ENCODE measurements at regions not wholly inside any gene's neighbourhood (a gene's known extent, or its start where the extent isn't known, plus 50 kb on each side); places are given as distances from the start of the nearest gene placed in this dataset.

DNA sequence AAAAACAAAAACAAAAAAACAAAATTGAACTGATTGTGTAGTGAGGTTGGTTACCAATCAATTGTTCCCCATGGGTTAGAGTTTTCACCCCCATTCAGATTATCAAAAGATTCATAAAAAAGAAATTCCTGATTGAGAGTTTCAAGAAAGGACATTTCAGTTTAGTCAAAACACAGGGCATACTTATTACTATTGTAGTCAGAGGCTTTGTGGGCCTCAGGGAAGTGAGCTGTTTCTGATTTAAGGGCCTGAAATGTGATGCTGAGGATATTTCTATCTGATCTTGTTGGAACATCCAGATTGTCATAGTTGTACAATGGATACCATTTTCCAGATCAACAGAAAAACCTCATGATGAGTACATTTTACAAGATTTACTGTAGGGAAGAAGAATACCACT lies 368.1 kb upstream of the NETO1 start:
- DNase-seq (ENCODE audit: low read depth) = no peak
- H3K4me3 ChIP-seq (ENCODE audit: low read depth, low read length) = no peak overlapping the region
- TF ChIP-seq, protein P1, sequence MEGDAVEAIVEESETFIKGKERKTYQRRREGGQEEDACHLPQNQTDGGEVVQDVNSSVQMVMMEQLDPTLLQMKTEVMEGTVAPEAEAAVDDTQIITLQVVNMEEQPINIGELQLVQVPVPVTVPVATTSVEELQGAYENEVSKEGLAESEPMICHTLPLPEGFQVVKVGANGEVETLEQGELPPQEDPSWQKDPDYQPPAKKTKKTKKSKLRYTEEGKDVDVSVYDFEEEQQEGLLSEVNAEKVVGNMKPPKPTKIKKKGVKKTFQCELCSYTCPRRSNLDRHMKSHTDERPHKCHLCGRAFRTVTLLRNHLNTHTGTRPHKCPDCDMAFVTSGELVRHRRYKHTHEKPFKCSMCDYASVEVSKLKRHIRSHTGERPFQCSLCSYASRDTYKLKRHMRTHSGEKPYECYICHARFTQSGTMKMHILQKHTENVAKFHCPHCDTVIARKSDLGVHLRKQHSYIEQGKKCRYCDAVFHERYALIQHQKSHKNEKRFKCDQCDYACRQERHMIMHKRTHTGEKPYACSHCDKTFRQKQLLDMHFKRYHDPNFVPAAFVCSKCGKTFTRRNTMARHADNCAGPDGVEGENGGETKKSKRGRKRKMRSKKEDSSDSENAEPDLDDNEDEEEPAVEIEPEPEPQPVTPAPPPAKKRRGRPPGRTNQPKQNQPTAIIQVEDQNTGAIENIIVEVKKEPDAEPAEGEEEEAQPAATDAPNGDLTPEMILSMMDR (IDR thresholded peaks at IDR 0.05; ENCODE audit: low read depth, low read length, missing control alignments) = no peak

DNA sequence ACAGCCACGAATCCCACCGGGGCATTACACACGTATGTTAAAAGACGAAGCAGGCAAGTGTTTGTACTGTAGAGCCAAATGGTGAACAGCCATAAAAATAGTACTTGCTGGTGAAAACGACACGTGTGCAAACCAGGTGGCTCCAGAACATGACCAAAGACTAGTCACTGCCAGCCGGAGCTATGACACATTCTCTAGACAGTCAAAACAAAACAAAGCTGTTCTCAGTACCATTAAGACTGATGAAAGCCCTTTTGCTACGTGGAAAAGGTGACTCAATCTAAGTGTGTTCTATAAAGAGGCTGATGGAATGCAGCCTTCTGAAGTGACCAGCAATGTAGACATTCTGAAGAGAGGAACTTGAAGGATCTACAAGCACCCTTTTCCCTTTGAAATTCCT lies 367.7 kb upstream of the NETO1 start:
- TF ChIP-seq, protein P1 (IDR thresholded peaks at IDR 0.05; ENCODE audit: low read depth, low read length, missing control alignments) = no peak
- no peak overlapping the region for H3K4me3 ChIP-seq (ENCODE audit: low read depth, low read length)
- no peak for DNase-seq (ENCODE audit: low read depth)

DNA sequence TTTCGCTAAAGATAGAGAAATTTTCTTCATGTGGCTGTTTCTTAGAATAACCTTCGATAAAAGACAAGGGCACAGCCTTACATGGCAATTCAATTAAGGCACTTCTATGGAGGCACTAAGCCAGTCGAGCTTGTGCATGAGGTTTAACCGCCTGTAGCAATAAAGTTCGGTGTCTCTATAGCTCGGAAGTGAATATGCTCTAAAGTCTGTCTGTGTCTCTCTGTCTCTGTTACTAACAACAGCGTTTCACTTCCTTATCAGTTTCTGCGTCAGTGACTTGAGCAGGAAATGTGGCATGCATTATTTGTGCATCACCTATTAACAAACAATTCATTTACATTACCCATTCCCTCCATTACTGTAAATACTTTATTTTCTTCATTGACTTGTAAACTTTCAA lies 365.1 kb upstream of the NETO1 start:
- DNase-seq (ENCODE audit: low read depth) = no peak
- TF ChIP-seq, protein P1 (IDR thresholded peaks at IDR 0.05; ENCODE audit: low read depth, low read length, missing control alignments) = no peak
- H3K4me3 ChIP-seq (ENCODE audit: low read depth, low read length) = no peak overlapping the region

DNA sequence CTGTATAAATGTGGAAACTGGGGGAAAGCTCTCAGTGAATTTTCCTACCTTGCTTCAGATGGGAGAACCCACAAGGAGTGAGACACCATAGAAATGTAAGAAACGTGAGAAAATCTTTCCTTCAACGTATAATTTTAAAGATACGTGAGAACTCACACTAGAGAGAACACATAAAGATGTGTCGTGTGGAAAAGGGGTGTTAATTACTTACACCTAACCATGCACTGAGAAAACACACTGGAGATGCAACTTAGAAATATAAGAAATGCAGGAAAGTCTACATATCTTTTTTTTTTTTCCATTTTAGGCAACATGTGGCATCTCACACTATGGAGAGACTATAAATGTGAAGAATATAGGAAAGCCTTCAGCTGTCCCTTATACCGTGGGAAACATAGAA lies 352.9 kb upstream of the NETO1 start:
- no peak overlapping the region for H3K4me3 ChIP-seq (ENCODE audit: low read depth, low read length)
- DNase-seq (ENCODE audit: low read depth) = no peak
- TF ChIP-seq, protein P1 (IDR thresholded peaks at IDR 0.05; ENCODE audit: low read depth, low read length, missing control alignments) = no peak

DNA sequence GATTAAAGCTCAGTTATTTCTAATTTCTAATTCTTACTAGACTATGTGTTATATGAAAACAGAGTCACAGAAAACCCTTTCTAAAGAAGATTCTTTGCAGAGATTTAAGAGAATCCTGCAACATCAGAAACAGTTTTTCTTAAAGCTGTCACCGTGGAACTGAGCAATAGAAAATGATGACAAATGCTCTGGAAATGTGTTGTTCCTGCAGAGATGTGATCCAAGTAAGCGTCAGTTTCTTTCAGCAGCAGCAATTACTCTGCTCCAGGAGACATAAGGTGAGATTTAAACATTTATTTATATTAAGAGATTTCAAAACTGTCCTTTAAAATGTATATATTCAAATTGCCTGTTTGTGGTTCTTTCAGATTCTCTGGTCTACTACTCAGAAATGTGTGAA lies 350.5 kb upstream of the NETO1 start:
- no peak for DNase-seq (ENCODE audit: low read depth)
- no peak overlapping the region for H3K4me3 ChIP-seq (ENCODE audit: low read depth, low read length)
- TF ChIP-seq, protein P1 (IDR thresholded peaks at IDR 0.05; ENCODE audit: low read depth, low read length, missing control alignments) = no peak

DNA sequence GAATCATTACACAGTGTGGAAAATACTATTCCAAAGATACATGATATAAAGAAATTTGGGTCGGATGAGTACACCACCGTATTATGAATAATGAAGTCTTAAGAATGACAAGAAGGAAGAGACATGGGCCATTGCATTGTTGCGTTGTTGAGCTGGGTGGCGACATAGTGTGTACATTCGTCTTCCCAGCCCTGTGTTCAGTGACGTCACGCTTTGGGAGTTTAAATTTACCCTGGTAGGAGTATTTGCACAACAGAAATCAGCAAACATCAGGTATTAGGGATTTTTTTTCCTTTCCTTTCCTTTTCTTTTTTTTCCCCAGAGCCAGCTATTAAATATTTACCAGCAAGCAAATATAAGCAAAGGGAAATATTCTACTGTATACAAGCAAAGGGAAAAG lies 347.2 kb upstream of the NETO1 start:
- no peak overlapping the region for H3K4me3 ChIP-seq (ENCODE audit: low read depth, low read length)
- no peak for DNase-seq (ENCODE audit: low read depth)

DNA sequence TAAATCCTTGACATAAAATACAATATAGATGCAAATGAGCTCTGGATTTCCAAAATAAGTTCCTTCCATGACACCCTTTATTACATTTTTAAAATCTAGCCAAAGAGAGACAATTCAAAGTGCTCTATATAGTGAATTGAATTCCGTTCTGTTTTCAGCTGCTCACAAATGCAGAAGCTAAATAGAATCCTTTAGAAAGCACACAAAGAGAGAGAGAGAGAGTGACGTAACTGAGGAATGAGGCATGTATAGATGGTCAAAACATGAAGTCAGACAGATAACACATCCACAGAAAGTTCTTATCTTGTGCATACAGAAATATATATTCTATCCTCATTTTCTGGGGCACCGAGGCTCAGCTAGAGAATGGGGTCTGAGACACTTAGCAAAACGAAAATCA lies 344.7 kb upstream of the NETO1 start:
- TF ChIP-seq, protein P1 (IDR thresholded peaks at IDR 0.05; ENCODE audit: low read depth, low read length, missing control alignments) = no peak
- no peak for DNase-seq (ENCODE audit: low read depth)
- H3K4me3 ChIP-seq (ENCODE audit: low read depth, low read length) = no peak overlapping the region

More for the DNA sequence above, 347.2 kb upstream of the NETO1 start:
- TF ChIP-seq, protein P1 (IDR thresholded peaks at IDR 0.05; ENCODE audit: low read depth, low read length, missing control alignments) = no peak

Data from GM12864 (cell line).